ENCODE measurements at regions not wholly inside any gene's neighbourhood (a gene's known extent, or its start where the extent isn't known, plus 50 kb on each side); places are given as distances from the start of the nearest gene placed in this dataset.

GRCh38 chr11:70575396-70576060 is 177.2 kb downstream of the CTTN start:
- DNase-seq, result no peak

DNA sequence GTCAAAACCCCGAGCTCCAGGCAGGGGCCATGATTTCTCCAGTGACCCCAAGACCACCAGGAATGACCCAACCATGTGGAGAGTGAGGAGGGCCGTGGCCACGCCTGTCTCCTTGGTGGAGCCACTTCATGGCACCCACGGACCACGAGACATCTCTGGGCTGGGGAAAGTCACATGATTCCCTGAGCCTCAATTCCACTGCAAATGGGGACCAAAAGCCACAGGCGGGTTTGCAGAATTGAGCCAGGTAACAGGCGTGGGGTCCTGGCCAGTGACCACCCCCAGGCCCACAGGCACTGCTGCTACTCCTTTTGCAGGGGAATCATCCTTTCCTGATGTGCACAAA is 178.9 kb downstream of the CTTN start:
- DNase-seq, result no peak

DNA sequence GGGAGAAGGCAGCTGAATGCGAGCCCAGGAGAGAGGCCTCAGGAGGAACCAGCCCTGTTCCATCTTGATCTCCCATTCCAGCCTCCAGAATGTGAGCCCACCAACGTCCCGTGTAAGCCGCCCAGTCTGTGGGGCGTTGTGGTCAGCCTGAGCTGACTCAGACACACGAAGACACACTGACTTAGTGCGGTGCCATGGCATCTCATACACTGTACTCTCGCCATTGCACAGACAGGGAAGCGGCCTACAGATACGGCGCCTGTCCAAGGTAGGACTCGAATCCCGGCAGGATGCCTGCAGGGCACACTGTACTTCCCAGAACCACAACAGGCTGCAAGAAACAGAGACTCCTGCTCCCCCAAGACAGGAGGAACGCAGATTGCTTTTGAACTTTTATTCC is 179.6 kb downstream of the CTTN start:
- DNase-seq, result no peak

DNA sequence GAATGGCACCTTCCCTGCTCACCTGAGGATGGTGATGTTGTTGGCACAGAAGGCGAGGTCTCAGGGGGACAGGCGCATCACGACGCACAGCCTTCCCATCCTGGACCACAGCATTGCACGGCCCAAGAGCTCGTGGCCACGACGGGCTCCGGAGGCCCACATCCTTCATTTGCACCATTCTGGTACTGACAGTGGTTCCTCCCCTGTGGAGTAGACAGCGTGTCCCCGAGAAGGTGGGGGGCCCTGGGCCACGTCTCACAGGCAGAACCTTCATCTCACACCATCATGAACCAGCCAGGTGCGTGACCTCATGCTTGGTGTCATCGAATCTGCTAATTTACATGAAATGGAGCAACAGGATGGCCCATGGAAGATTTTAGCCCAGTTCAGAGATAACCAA is 180.0 kb downstream of the CTTN start:
- DNase-seq, result no peak

DNA sequence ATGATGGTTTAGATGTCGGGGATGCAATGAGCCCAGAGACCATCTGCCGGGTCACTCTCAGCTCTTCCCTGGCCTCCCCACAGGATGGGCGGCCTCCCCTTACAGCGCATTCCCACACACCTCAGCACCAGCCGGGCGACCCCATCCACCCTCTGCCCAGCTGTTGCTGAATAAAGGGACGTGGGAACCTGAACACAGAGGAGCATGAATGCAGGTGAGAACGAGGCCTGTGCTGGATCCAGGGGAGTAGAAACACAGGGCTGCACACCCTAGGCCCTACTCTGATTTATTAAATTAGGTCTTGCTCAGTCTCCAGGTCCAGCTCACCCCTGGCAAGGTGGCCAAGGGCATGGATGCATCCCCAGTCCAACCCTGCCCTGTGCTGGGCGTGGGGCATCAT is 180.5 kb downstream of the CTTN start:
- no peak for DNase-seq

DNA sequence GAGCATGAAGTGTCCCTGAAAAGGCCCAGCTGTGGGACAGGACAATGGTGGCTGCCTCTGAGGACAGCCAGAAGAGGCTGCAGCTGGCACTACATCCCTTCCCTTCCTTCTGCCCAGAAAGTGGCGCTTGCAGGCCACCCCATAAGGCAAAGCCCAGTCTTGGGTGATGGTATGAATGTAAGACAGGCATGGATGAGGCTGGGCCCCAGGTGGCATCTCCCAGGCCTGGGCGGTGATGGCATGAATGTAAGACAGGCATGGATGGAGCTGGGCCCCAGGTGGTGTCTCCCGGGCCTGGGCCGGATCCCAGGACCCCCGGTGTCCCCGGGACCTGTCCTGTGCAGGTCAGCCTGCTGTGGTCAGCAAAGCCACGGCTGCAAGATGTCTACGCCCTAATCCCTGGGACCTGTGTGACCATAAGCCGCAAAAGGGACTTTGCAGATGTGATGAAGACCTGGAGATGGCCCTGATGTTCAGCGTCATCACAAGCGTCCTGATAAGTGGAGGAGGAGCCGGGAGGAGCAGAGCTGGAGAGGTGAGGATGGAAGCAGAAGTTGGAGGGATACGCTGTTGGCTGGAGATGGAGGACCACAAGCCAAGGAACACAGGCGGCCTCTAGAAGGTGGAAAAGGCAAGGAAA is 181.1 kb downstream of the CTTN start:
- DNase-seq, result no peak

GRCh38 chr11:70580036-70580805 is 181.9 kb downstream of the CTTN start:
- DNase-seq, result no peak

DNA sequence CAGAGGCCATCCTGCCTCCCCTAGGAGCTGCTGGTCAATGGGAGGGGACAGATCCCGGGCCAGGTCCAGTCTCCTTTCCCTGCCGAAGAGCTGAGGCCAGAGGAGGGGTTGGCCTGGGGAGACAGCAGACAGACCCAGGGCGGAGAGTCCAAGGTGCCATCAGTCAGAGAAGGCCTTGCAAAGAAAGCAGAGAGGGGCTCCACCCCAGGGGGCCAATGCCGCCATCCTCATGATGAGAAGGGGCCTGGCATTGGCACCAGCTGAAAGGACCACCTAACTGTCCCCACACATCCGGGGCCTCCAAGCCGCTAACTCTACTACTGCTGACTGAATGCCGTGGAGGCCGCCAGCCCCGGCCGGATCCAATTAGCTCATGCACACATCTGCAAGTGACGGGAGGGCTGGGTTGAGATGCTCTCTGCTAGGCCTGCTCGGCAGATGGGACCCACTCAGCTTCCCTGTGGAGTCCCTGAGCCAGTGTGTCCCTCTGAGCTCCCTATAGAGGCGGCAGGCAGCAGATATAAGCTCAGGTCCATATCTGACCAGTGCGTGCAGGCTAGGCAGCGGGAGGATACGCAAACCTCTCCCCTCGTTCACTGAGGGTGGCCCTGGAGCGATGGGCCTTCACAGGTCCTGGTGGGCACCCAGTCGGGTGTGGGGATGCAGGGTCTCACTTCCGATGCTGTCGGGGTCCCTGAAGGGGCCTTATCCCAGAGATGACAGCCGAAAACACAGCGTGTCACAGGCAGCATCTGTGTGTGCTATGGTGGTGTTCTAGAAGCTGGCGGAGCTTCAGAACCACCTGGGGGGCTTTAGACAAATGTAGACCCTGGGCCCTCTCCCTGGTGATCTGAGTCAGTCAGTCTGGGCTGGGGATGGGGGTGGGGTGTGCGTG is 183.9 kb downstream of the CTTN start:
- no peak for DNase-seq

DNA sequence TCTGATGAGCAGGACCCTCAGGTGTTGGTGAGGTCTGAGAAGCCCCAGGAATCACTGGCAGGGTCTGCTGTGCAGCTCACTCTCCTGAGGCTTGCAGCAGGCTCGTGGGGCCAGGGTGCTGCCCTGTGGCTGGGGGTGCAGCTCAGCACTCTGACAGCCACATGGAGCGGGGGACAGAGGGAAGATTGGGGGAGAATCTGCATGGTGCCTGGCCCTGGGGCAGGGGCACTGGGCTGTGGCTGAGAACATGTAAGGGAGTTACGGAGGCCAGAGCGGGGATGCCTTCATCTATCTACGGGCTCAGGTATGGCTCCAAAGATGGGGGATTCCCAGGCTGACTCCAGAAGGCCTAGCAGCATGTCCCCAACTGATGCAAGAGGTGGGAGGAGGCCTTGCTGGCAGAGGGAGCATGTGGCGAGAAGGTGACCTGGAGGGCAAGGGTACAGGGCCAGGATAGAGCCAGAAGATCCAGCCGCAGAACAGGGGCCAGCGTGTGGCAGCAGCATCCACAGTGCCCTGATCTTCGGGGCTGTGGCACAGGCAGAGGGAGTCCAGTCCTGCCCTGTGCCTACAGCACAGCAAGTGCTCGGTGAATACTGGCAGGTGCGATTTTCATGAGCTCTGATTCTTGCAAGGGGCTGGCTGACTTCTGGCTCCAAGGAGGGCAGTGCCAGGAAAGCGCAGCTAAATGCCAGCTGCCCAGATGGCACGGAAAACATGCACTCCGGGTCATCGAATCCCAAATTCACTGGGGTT is 184.7 kb downstream of the CTTN start:
- DNase-seq, result no peak

DNA sequence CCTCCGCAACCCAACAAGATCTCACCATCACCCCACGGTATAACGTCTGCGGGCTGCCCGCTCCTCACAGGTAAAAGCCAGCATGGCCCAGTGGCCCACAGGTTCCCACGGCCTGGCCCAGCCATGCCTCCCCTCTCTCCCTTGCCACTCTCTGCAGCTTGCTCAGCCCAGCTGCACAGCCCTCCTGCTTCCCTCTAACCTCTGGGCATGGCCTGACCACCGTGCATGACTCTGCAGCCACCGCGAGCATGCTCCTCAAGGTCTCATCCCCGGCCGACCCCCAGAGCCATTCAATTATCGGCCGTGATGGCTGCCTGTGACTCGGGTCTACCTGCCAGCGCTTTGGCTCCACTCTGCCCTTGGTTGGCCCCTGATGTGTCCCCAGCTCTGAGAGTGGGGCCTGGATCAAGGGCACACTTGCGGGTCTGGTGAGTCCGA is 185.5 kb downstream of the CTTN start:
- no peak for DNase-seq

DNA sequence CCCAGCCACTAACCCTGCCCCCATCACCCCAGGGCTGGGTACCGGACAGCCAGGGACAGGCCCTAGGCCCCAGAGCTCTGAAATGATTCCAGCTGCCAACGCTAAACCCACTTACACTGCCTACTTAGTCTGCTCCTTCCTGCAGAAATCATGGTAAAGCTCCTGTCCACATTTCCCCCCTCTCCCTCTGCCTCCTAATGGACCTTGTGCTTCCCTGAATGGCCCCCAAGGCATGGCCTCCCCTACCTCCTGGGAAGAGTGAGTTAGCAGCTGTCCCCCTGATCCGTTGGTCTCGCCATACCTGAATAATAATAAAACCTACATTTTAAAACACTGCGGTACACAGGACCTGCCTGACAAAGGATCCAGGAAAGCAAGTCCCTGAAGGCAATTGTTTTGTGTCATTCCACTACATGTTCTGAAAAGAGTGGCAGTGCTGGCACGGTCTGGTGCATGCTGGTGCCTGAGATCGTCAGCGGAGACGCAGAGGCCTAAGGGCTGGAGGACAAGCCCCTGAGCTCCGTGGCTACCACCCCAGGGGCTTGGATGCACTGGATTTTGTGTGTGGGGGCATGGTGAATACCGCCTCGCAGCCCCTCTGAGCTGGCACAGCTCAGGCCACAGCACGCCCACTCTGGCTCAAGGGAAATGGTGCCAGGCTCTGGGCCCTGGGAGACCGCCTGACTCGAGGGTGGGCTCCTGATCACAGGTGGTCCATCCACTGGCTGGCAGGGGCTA is 186.3 kb downstream of the CTTN start:
- no peak for DNase-seq

DNA sequence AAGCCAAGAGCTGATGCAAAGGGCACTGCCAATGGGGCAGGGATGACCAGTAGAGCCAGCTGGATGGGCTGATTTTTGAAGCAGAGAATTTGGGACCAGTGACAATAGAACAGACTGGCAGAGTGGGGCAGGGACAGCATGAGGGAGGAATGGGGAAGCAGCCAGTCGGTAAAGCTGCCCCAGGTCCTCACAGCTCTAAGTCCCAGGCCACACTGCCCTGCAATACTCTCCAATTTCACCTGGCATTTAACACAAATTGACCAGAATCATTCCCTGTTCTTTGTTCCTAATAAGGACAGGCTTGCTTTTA is 186.9 kb downstream of the CTTN start:
- no peak for DNase-seq

GRCh38 chr11:70586261-70587074 is 188.1 kb downstream of the CTTN start:
- DNase-seq, result no peak

DNA sequence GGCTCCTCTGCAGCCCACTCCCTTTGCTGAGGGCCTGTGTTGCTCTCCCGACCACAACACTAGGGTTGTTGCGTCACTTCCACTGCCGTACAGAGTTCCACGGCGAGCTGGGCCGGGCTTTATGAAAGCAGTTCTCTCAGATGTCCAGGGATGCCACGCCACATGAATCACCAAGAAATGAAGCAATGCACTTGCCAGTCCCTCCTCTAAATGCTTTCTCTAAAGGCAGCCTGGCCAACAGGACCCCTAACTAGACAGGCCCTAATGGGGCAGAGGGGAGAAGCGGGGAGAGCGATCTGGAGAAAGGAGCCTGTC is 188.7 kb downstream of the CTTN start:
- DNase-seq, result no peak

- no peak for DNase-seq
Measured at GRCh38 chr11:70590356-70590991, 192.1 kb downstream of the CTTN start.

GRCh38 chr11:70592641-70593165 is 194.4 kb downstream of the CTTN start:
- DNase-seq, result no peak

- DNase-seq, result no peak
Measured at GRCh38 chr11:70593446-70593983, 195.2 kb downstream of the CTTN start.

GRCh38 chr11:70594031-70594430 is 195.7 kb downstream of the CTTN start:
- no peak for DNase-seq

GRCh38 chr11:70594606-70595005 is 196.3 kb downstream of the CTTN start:
- DNase-seq, result no peak

DNA sequence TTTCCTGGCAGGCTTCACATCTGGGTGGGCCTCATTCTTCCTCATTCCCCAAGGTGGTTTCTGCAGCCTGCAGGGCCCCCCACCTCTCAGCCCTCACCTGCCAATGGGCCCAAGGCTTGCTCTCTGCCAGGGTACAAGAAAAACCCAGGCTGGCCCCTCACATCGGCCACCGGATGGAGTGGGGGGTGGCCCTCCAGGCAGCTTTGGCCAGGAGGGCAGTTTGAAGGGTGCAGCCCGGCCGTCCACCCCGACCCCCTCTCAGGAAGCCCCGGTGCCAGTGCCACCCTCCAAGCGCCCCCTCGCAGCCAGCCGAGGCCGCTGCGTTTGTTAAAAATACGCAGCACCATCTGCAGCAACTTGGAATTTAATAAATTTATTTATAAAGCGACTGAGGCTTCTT is 196.7 kb downstream of the CTTN start:
- no peak for DNase-seq
